Panc1 (cell line): ENCODE measurements at regions not wholly inside any gene's neighbourhood (a gene's known extent, or its start where the extent isn't known, plus 50 kb on each side); places are given as distances from the start of the nearest gene placed in this dataset.

Source experiments
- ATAC-seq: fragments of 200-7000 bp; cut with Tn5 transposase; 2 replicates; pipeline ENCODE4 v1.9.1; 2020; ENCODE audit warnings: mild to moderate bottlenecking, moderate library complexity
- BruUV-seq: library from RNA; stranded (reverse); fragments of 400-500 nt; replicated peaks from 2 replicates; lab custom pipeline; 2021; lab: Mats Ljungman, UMichigan
- CTCF ChIA-PET: fragments of 300-600 bp; sonication (Branson Sonifier 250); formaldehyde crosslinking; loops from one replicate; lab custom pipeline; 2022; ENCODE audit warnings: antibody characterized with exemption; lab: Charles Lee
- POLR2A ChIA-PET: fragments of 300-600 bp; sonication (Branson Sonifier 250); formaldehyde crosslinking; loops from one replicate; lab custom pipeline; 2022; ENCODE audit warnings: antibody characterized with exemption; lab: Charles Lee
- DNase-seq: peaks from one replicate; pipeline ENCODE4 v3.0.0-alpha.2; 2010; ENCODE audit warnings: low read depth, low spot score
- H3K27ac ChIP-seq: 2 replicates; pipeline ENCODE4 v1.5.1; 2011; ENCODE audit warnings: mild to moderate bottlenecking, low read length, inconsistent platforms
- H3K27me3 ChIP-seq: fragments of 200-500 bp; sonication (Bioruptor generic); 2 replicates; pipeline ENCODE4 v1.6.0; 2014; ENCODE audit warnings: low read length, inconsistent platforms; ENCODE audit not compliant: control insufficient read depth, insufficient read depth
- H3K36me3 ChIP-seq: fragments of 200-500 bp; sonication (Bioruptor generic); 2 replicates; pipeline ENCODE4 v1.5.1; 2014; ENCODE audit warnings: inconsistent platforms, mild to moderate bottlenecking, low read length, moderate library complexity; ENCODE audit not compliant: control insufficient read depth, insufficient read depth
- H3K4me1 ChIP-seq: 2 replicates; pipeline ENCODE4 v1.5.1; 2011; ENCODE audit warnings: inconsistent platforms, mild to moderate bottlenecking, low read length, moderate library complexity; ENCODE audit not compliant: control insufficient read depth, insufficient read depth
- H3K4me3 ChIP-seq, 2 experiments: 2 replicates each; pipeline ENCODE4 v1.5.1; 2011 to 2012; ENCODE audit warnings: low read depth in 2 of 2, low read length in 2 of 2, mild to moderate bottlenecking in 2 of 2, inconsistent platforms in 1 of 2, moderate library complexity in 1 of 2
- H3K9me3 ChIP-seq: fragments of 200-500 bp; sonication (Bioruptor generic); 2 replicates; pipeline ENCODE4 v1.5.1; 2014; ENCODE audit warnings: low read depth, mild to moderate bottlenecking, inconsistent platforms, low read length, moderate library complexity; ENCODE audit not compliant: control insufficient read depth, insufficient read depth
- CTCF ChIP-seq: fragments of 450-650 bp; IDR thresholded peaks from 2 replicates; pipeline ENCODE4 v1.5.1; 2017; ENCODE audit warnings: mild to moderate bottlenecking
- POLR2AphosphoS5 ChIP-seq: IDR thresholded peaks from 2 replicates; pipeline ENCODE4 v1.6.1; 2012; ENCODE audit warnings: mild to moderate bottlenecking, low read depth, low read length, moderate library complexity
- REST ChIP-seq, 2 experiments: IDR thresholded peaks; 2 replicates each; pipeline ENCODE4 v1.6.1; 2011 to 2012; ENCODE audit warnings: low read depth in 2 of 2, control low read depth in 1 of 2, low read length in 1 of 2, mild to moderate bottlenecking in 1 of 2, moderate library complexity in 1 of 2; ENCODE audit not compliant: insufficient read depth in 1 of 2
- SIN3A ChIP-seq: IDR thresholded peaks from 2 replicates; pipeline ENCODE4 v1.6.1; 2012; ENCODE audit warnings: low read depth, mild to moderate bottlenecking, low read length, moderate library complexity, borderline replicate concordance; ENCODE audit not compliant: insufficient read depth
- TCF7L2 ChIP-seq: IDR thresholded peaks from 2 replicates; pipeline ENCODE4 v1.6.1; 2011; ENCODE audit warnings: mild to moderate bottlenecking, low read depth, low read length, inconsistent platforms
- in situ Hi-C: cut with HindIII; loops from 2 replicates; pipeline ENCODE4 v1.10.0; 2016; ENCODE audit warnings: low sequenced_read_pairs, low pct_unique_long_range_greater_than_20kb
- intact Hi-C: fragments of 100-400 bp; cut with micrococcal nuclease; formaldehyde crosslinking; loops from one replicate; pipeline ENCODE4 v1.10.0; 2022; ENCODE audit not compliant: unreplicated experiment

- no peak for ATAC-seq
- POLR2A ChIA-PET, result no interaction called here
Observed at GRCh38 chr6:105844275-105844883, 241.8 kb upstream of the PRDM1 start.

GRCh38 chr6:105839266-105839665 is 246.9 kb upstream of the PRDM1 start:
- Histone ChIP-seq H3K4me1 (no peaks in the 10 kb centered on the region), H3K27me3 (no peaks in the 10 kb centered on the region), H3K27ac (no peak overlapping the region), H3K9me3 (no peaks in the 10 kb centered on the region), H3K36me3 (no peaks in the 10 kb centered on the region), H3K4me3 (no peak overlapping the region)
- DNase-seq, result no peak
- intact Hi-C loops, result no loop called here
- in situ Hi-C loops, result no loop called here
- no TSS peak for BruUV-seq
- TF ChIP-seq CTCF, result no peak
- no peak for TF ChIP-seq TCF7L2
- TF ChIP-seq REST (IDR thresholded peaks at IDR 0.05; ENCODE audit: insufficient read depth in 1 of 2, low read depth in 2 of 2, low read length in 1 of 2), result no peak
- no peak for TF ChIP-seq SIN3A
- TF ChIP-seq POLR2AphosphoS5, result no peak
- CTCF ChIA-PET, result no interaction called here
- POLR2A ChIA-PET, result no interaction called here
- ATAC-seq, result no peak

More at GRCh38 chr6:105844275-105844883, 241.8 kb upstream of the PRDM1 start:
- Histone ChIP-seq H3K27me3 (no peaks in the 10 kb centered on the region), H3K4me1 (no peaks in the 10 kb centered on the region), H3K4me3 (no peak overlapping the region), H3K36me3 (no peaks in the 10 kb centered on the region), H3K27ac (no peak overlapping the region), H3K9me3 (no peaks in the 10 kb centered on the region)
- TF ChIP-seq POLR2AphosphoS5, result no peak
- TF ChIP-seq TCF7L2, result no peak
- TF ChIP-seq REST (IDR thresholded peaks at IDR 0.05; ENCODE audit: insufficient read depth in 1 of 2, low read depth in 2 of 2, low read length in 1 of 2), result no peak
- TF ChIP-seq CTCF, result no peak
- no peak for TF ChIP-seq SIN3A
- CTCF ChIA-PET, result no interaction called here
- intact Hi-C loops (no loop called here), in situ Hi-C loops (no loop called here)
- no TSS peak for BruUV-seq
- no peak for DNase-seq
